ENCODE measurements at regions not wholly inside any gene's neighbourhood (a gene's known extent, or its start where the extent isn't known, plus 50 kb on each side); places are given as distances from the start of the nearest gene placed in this dataset.

DNA sequence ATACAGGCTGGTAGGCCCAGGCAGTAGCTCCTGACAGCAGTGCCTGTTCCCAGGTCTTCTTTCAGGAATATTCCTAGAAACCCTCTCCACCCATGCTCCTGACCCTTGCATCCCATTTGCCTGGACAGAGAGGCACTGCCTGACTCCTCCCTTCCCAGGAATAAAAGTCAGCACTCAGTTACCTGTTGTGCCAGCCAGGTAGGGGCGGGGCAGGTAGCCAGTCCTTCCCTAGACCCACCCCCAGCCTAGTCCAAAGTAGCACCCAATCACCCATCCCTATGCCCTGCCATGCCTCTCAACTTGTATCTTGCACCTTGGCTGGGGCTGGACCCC is 129.9 kb downstream of the MRPL14 start:
- FAIRE-seq: no peak

GRCh38 chr6:43996618-43997344 is 130.5 kb downstream of the MRPL14 start:
- no peak for FAIRE-seq

GRCh38 chr6:43995137-43995536 is 132.1 kb downstream of the MRPL14 start:
- no peak for FAIRE-seq

DNA sequence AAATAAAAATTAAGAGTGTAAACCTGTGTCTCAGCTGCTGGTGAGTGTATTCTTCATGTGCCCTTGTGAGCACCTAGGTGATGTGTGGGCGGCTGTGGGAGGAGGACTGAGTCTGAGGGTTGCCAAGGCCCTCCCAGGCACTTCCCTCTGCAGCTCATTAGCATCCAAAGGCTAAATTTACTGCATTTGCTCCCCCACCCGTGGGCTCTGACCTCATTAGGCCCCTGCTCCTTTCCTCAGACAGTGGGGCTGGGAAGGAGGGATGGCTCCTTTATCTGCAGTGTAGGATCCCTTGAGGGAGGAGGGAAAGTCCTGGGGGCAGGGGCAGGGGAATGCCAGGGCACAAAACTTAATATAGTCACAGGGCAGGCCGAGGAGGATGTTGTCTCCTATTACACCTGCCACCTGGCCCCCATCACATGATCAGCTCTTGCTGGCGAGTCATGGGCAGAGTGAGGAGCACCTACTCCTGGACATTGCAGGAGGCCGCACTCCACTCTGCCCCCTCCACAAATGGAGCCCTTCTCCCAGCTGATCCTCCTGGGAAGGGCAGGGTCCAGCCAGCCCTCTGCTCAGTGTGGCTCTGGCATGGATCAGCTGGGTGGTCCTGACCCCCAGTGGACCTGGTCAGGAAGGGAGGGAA is 133.2 kb downstream of the MRPL14 start:
- no peak for FAIRE-seq

GRCh38 chr6:43992783-43993644 is 134.2 kb downstream of the MRPL14 start:
- no peak for FAIRE-seq

DNA sequence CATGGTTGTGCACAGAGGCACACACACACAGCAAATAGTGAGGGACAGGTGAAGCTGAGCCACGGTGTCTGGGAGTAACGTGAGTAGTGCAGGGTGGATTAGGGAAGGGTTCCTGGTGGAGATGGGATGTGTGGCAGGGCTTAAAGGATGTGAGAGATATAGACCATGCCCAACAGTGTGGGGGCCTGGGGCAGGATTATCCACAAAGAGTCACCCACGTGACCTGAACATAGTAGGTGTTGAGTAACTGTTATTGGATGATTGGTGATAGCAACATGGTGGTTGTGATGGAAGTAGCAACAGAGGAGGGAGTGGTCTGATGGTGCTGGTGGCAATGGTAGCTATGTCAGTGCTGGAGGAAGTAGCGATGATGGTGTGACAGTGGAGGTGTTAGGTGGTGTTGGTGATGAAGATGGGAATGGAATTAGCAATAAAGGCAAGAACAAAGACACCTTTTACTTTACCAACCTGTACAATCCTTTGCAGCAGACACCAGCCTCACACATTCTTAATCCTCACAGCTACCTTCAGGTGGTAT is 135.1 kb downstream of the MRPL14 start:
- FAIRE-seq: no peak

DNA sequence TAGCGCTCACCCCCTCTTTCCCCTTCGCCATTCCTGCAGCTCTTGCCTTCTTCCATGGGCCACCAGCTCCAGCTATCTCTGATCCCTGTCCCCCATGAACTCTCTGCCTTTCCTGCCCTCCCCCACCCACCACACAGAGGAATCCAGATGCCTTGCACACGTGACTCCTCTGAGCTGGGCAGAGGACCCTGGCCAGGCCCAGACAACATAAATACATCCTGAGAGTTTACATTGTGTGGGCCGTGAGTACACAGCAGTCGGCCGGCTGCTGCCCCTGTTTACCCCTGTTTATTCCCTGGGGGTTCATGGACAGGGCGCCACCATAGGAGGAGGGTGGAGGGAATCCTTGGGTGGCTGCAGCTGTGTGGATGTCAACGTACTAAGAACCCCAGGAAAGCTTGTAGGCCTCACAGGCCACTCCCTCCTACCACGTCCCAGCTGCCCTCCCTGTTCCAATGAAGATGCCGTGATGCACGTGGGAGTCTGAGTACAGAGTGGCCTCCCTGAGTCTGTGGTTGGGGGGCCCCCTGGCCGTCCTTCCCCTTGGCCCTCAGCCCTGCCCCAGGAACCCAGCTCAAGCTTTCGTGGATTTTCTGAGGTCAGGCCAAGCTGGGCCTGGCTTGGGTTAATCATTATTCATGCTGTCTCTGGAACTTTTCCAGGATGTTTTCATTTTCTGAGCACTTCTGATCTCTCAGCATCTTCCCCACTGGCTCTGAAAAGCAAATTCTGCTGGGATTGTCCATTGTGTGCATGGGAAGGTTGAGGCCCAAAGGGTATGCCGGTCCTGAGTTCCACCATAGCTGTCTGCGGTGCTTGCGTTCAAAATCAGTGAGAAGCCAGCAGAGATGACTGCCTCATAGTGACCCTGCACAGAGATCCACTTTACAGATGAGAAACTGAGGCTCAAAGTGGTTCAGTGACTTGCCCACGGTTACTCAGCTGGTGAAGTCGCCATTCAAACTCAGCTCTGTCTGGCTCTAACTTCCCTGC is 136.3 kb downstream of the MRPL14 start:
- no peak for FAIRE-seq

DNA sequence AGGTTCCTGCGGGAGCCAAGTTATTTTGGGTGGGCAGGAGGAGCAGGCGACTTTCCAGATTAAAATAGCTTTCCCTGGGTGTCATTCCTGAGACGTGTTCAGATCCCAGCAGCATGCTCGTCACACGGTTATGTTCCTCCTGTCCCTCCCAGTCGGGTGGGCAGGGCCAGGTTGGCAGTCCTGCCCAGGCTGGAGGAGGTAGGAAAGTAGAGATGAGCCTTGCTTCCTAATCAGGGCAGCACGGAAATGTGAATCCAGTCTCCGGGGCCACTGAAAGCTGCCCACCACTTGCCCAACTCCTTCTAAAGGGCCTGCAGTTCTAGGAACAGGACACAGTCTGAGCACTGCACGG is 137.0 kb downstream of the MRPL14 start:
- FAIRE-seq: no peak

DNA sequence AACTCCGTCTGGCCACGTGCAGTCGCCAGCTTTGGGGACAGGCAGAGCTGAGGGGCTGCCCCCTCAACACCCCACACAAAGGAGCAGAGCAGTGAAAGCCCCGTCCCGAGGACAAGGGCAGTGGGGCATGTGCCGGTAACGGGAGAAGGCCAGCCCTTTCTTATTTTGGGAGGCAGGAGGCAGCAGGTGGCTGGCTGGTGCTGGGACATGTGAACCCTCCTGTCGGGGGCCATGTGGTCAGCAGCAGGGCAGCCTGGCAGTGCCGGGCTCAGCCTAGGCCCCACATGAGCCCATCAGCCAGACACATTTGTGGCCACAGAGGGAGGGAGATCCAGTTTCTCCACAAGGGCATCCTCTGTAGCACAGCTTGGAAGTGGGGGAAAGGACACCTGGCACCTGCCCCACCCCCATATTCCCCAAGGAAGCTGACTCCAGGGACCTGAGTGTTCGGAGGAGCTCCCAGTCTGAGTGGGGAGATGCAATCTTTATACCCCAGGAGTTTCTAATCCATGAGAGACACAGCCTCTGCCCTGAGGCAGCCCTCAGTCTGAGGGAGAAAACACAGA is 137.6 kb downstream of the MRPL14 start:
- no peak for FAIRE-seq

DNA sequence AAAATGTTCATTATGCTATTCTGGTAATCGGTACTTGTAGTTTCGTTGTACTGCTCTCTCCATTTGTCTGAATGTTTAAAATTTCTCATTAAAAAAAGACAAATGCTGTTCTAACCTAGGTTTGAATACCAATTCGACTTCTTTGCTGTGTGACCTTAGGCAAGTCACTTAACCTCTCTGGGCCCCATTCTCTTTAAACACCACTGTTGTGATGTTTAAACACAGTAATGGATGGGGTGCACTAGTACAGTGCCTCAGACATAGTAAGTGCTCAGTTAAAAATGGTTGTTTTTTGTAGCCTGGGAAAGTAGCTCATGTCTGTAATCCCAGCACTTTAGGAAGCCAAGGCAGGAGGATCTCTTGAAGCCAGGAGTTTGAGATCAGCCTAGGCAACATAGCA is 138.5 kb downstream of the MRPL14 start:
- no peak for FAIRE-seq

GRCh38 chr6:43987838-43988439 is 139.3 kb downstream of the MRPL14 start:
- no peak for FAIRE-seq

GRCh38 chr6:43986177-43986825 is 141.0 kb downstream of the MRPL14 start:
- no peak for FAIRE-seq

- no peak for FAIRE-seq
These were observed 141.9 kb downstream of the MRPL14 start for GRCh38 chr6:43985329-43985728.

DNA sequence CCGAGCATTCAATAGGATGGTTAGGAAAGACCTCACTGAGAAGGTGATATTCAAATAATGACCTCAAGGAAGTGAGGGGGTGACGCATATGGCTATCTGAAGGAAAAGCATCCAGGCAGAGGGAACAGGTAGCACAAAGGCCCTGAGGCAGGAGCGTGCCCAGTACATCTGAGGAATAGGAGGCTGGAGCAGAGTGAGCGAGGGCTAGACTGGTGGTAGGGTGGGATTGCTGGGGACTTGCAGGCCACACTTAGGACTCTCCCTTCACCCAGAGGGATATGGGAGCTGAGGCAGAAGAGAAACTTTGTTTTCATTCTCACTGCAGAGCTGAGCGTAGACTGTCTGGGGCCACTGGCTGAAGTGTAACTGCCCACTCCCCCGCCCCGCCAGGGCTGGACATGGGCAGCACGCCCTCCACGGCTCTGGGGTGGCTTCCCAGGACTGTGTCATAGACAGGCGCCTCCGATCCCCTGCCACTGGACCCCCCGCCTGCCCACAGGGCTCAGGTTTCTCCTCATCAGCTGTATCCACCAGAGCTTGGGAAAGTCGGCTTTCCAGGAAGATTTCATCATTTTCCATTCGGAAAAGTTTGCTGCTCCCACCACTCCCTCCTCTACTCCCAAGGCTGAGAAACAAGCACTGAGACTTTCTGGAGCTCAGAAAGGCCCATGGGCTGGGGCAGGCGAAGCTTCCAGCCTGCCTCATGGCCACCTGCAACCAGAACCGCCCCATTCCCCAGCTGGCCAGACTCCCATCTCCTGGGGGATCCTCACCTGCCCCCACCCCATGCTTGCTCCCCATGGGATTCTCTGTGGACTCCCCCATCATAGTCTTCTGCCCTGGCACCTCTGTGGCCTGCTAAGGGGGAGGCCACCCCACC is 142.6 kb downstream of the MRPL14 start:
- no peak for FAIRE-seq

DNA sequence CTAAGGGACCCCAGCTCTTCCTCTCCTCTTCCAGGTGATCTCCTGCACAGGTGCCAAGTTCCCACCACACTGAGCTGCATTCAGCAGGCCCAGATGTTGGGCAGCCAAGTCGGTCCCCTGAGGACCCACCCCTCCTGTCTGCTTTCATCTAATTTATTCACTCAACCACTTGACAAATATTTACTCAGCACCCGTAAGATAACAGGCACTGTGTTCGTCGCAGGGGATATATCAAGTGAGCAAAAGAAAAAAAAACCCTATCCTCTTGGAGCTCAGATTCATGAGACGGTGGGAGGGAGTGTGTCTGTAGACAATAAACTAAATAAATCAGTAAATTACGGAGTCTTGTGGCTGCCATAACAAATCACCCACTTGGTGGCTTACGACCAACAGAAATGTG is 143.6 kb downstream of the MRPL14 start:
- no peak for FAIRE-seq

GRCh38 chr6:43983191-43983590 is 144.1 kb downstream of the MRPL14 start:
- no peak for FAIRE-seq

DNA sequence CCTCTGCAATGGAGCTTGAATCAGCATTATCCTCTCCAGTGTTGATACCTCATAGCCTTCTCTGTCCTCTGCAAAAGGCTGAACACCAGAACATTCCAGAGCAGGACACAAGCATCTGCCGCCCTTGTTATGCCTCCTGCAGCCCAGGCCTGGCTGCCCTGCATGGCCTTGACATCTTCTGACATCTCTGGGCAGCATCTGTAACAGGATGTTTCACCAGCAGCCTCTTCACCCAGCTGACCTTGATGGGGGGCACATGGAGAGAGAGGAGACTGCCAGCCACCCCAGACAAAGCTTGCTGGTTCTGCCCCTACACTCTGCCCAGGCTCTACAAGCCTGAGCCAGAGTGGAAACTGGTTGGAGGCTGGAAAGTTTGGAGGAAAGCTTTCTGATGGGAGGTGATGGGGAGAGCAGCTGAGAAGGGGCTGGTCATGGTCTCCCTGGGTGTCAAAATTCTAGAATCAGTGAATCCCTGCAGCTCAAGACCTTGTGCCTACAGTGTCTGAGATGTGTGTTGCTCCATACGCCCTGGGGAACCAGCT is 145.1 kb downstream of the MRPL14 start:
- no peak for FAIRE-seq

- no peak for FAIRE-seq
These were observed 145.8 kb downstream of the MRPL14 start for GRCh38 chr6:43981363-43981990.
